ENCODE measurements at regions not wholly inside any gene's neighbourhood (a gene's known extent, or its start where the extent isn't known, plus 50 kb on each side); places are given as distances from the start of the nearest gene placed in this dataset.

DNA sequence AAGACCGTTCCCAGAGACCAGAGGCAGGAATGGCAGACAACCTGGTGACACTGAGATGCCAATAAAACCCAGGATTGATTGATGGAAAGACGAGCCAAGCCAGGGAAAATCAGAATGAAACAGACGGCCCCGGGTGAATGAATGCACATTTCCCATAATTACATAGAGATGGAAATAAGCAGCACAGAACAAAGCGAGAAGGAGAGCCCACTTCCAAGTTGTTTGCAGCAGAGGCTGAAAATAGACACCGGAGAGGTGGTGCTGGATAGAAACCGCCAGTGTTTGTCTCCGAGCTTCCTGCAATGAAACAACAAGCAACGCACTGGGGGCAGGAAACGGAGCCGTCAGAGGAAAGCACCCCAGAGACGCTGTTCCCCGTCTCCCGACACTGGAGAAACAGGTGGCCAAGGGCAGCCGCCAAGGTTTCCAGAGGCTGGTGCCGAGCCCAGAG is 406.8 kb downstream of the SHANK2 start:
- TF ChIP-seq SUZ12 (IDR thresholded peaks at IDR 0.05) (no peak), SP1 (IDR thresholded peaks at IDR 0.05) (no peak), FOXM1 (IDR thresholded peaks at IDR 0.05; ENCODE audit: borderline replicate concordance) (no peak), ARNT (IDR thresholded peaks at IDR 0.05) (no peak)
- no peak for DNase-seq (ENCODE audit: extremely low spot score)
- POLR2A ChIA-PET = interaction anchor here (1.1 kb wide), 1 partner anchor 20 kb away, joined by 3 read pairs; no protein-coding TSS in a partner anchor
- CTCF ChIA-PET = no interaction called here

DNA sequence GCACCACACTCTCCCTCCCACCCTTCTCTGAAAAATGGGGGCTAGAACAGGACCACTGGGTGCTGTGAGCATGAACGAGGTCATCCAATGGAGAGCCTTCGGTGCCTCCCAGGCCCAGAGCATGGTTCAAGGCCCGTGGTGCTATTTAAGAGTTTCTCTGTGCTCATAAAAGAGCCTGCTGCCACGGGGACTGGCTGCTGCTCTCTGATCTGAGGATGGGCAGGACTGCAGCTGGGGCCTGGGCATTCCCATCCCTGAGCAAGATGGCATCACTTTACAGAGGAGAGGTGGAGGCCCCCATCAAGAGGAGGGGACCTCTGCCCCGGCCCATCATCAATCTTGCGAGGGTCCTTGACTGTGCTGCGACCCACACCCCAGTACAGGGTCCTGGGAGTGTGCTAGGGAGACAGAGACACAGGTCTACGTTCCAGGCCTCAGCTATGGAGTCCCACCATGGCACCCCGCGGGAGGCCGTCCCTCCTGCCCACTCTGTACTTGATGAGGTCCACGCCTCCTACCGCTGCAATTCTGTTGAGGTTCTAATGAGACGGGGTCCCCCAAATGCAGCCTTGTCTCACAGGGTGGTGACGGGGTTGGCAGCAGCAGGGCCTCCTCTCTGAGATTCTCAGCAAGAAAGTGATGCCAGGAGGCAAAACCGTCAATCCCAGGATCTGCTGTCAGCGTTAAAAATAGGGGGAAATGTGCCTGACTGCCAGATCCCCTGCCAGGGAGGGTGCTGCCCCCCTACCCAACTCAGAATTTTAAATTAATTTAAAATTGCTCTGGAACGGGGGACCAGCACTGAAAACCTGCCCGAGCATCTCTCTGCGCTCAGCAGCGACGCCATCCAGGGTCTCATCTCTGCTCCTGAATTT is 405.4 kb downstream of the SHANK2 start:
- DNase-seq (ENCODE audit: extremely low spot score) = no peak
- TF ChIP-seq FOXK2 (IDR thresholded peaks at IDR 0.05) = no peak
- no peak for TF ChIP-seq LEF1 (IDR thresholded peaks at IDR 0.05; ENCODE audit: borderline replicate concordance)
- TF ChIP-seq CTBP1 (IDR thresholded peaks at IDR 0.05; ENCODE audit: borderline replicate concordance) = no peak
- TF ChIP-seq L3MBTL2 (conservative IDR thresholded peaks at IDR 0.05) = no peak
- TF ChIP-seq BHLHE40 (IDR thresholded peaks at IDR 0.05; ENCODE audit: borderline replicate concordance) = no peak
- TF ChIP-seq ARNT (IDR thresholded peaks at IDR 0.05) = no peak
- TF ChIP-seq TARDBP (IDR thresholded peaks at IDR 0.05) = no peak
- no peak for TF ChIP-seq SUZ12 (IDR thresholded peaks at IDR 0.05)
- TF ChIP-seq FOXM1 (IDR thresholded peaks at IDR 0.05; ENCODE audit: borderline replicate concordance) = no peak
- TF ChIP-seq ZNF384 (IDR thresholded peaks at IDR 0.05) = no peak
- POLR2A ChIA-PET = no interaction called here
- CTCF ChIA-PET = no interaction called here

DNA sequence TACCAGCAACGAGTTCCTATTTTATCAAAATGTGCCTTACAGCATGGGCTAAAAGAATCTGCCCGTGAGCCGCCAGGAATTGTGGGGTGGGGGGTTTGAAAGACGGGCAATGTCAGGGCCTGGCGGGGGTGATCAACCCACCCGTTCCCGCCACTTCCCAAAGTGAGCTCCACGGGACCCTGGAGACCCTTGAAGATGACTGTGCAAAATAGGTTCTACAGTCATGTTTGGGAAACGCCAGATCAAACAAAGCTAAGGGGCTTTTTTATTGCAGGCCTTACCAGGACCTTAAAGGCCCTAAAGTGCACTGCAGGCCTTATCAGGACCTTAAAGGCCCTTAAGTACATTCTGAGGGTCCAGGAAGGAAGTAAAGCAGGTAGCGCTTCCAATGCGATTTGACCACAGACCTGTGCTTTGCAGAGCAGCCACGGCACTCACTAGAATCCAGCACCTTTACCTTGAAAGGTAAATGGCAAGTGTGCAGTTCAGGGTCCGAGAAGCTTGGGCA is 404.1 kb downstream of the SHANK2 start:
- CTCF ChIA-PET = no interaction called here
- TF ChIP-seq TARDBP (IDR thresholded peaks at IDR 0.05) (no peak), HDGF (IDR thresholded peaks at IDR 0.05; ENCODE audit: borderline replicate concordance) (no peak), FOXK2 (IDR thresholded peaks at IDR 0.05) (no peak)
- no peak for DNase-seq (ENCODE audit: extremely low spot score)
- POLR2A ChIA-PET = no interaction called here

DNA sequence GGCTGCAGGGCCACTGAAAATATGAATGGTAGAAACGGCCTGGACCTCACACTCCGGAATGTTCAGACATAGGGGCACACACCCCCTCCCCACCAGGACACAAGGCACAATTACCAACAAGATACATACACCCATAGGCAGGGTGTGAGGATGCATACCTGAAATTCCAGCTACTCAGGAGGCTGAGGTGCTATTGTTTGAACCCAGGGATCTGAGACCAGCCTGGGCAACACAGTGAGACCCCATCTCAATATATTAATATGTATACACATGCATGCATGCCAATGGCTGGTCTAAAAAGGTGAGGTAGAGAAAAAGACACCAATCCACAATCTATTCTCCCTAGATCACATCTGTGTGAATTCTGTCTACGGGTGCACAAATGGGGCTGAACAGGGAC is 403.3 kb downstream of the SHANK2 start:
- POLR2A ChIA-PET = no interaction called here
- TF ChIP-seq, protein P1, sequence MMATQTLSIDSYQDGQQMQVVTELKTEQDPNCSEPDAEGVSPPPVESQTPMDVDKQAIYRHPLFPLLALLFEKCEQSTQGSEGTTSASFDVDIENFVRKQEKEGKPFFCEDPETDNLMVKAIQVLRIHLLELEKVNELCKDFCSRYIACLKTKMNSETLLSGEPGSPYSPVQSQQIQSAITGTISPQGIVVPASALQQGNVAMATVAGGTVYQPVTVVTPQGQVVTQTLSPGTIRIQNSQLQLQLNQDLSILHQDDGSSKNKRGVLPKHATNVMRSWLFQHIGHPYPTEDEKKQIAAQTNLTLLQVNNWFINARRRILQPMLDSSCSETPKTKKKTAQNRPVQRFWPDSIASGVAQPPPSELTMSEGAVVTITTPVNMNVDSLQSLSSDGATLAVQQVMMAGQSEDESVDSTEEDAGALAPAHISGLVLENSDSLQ (IDR thresholded peaks at IDR 0.05) = no peak
- TF ChIP-seq NFRKB (IDR thresholded peaks at IDR 0.05) (no peak), L3MBTL2 (conservative IDR thresholded peaks at IDR 0.05) (no peak), CTBP1 (IDR thresholded peaks at IDR 0.05; ENCODE audit: borderline replicate concordance) (no peak), ZNF384 (IDR thresholded peaks at IDR 0.05) (no peak), FOXM1 (IDR thresholded peaks at IDR 0.05; ENCODE audit: borderline replicate concordance) (no peak), BHLHE40 (IDR thresholded peaks at IDR 0.05; ENCODE audit: borderline replicate concordance) (no peak), SP1 (IDR thresholded peaks at IDR 0.05) (no peak), TARDBP (IDR thresholded peaks at IDR 0.05) (no peak), FOXA1 (IDR thresholded peaks at IDR 0.05) (no peak), LEF1 (IDR thresholded peaks at IDR 0.05; ENCODE audit: borderline replicate concordance) (no peak), HDGF (IDR thresholded peaks at IDR 0.05; ENCODE audit: borderline replicate concordance) (no peak), SUZ12 (IDR thresholded peaks at IDR 0.05) (no peak), FOXK2 (IDR thresholded peaks at IDR 0.05) (no peak), ELF4 (IDR thresholded peaks at IDR 0.05) (no peak), ARNT (IDR thresholded peaks at IDR 0.05) (no peak)
- DNase-seq (ENCODE audit: extremely low spot score) = no peak
- CTCF ChIA-PET = no interaction called here

DNA sequence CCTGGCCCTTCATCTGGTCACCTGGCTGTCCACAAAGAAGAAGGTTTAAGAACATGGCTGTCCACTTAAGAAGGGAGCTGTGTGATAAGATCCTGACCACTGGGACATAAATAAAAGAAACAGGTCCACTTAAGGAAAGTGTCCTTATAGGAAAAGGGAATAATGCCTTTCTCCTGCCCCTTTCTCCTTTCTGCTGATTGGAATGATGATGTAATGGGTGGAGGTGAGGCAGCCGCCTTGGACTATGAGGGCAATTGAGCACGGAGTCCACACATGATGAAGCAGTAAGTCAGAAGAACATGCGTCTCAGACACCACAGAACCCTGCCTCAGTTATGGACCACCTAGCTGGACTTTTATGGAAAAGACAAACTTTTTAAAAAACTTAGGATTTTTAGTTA is 401.1 kb downstream of the SHANK2 start:
- ChIA-PET POLR2A (no interaction called here), CTCF (no interaction called here)
- no peak for DNase-seq (ENCODE audit: extremely low spot score)
- TF ChIP-seq CTBP1 (IDR thresholded peaks at IDR 0.05; ENCODE audit: borderline replicate concordance) (no peak), BHLHE40 (IDR thresholded peaks at IDR 0.05; ENCODE audit: borderline replicate concordance) (no peak), TARDBP (IDR thresholded peaks at IDR 0.05) (no peak), ARNT (IDR thresholded peaks at IDR 0.05) (no peak), SP1 (IDR thresholded peaks at IDR 0.05) (no peak), FOXA1 (IDR thresholded peaks at IDR 0.05) (no peak), NFRKB (IDR thresholded peaks at IDR 0.05) (no peak), SUZ12 (IDR thresholded peaks at IDR 0.05) (no peak), ZNF384 (IDR thresholded peaks at IDR 0.05) (no peak), LEF1 (IDR thresholded peaks at IDR 0.05; ENCODE audit: borderline replicate concordance) (no peak), FOXM1 (IDR thresholded peaks at IDR 0.05; ENCODE audit: borderline replicate concordance) (no peak), HDGF (IDR thresholded peaks at IDR 0.05; ENCODE audit: borderline replicate concordance) (no peak), L3MBTL2 (conservative IDR thresholded peaks at IDR 0.05) (no peak), FOXK2 (IDR thresholded peaks at IDR 0.05) (no peak), ELF4 (IDR thresholded peaks at IDR 0.05) (no peak)
- TF ChIP-seq, protein P1 (IDR thresholded peaks at IDR 0.05) = no peak

DNA sequence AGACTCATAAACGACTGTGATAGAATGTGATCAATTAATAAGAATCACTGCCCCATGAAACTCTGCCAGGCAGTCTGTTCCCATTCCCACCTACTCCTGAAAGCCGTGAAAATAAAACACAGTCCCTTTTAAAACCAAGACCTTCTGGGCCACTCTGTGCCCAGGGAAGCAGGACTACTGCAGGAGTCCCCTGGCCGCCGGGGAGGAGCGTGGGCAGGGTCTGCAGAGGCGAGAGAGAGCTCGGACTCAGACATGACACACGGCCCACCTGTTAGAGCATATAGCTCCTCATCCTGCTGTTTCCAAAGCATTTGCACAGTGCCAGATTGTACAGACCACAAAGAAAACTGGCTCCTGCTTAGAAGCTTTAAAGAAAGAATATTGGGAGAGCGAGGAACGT is 400.5 kb downstream of the SHANK2 start:
- no peak for DNase-seq (ENCODE audit: extremely low spot score)
- no peak for TF ChIP-seq NFRKB (IDR thresholded peaks at IDR 0.05)
- TF ChIP-seq HDGF (IDR thresholded peaks at IDR 0.05; ENCODE audit: borderline replicate concordance) = no peak
- ChIA-PET CTCF (no interaction called here), POLR2A (no interaction called here)

Data from HEK293T (cell line).